Astrocyte (in vitro differentiated cells and primary cell): ENCODE measurements at regions not wholly inside any gene's neighbourhood (a gene's known extent, or its start where the extent isn't known, plus 50 kb on each side); places are given as distances from the start of the nearest gene placed in this dataset.

Experiments used
- CTCF ChIP-seq: IDR thresholded peaks from 2 replicates; pipeline ENCODE4 v1.5.1; 2011; ENCODE audit warnings: low read depth, mild to moderate bottlenecking, inconsistent platforms, low read length, moderate library complexity; ENCODE audit not compliant: insufficient read depth
- EZH2 ChIP-seq: IDR thresholded peaks from 2 replicates; pipeline ENCODE4 v1.6.1; 2012; ENCODE audit warnings: mild to moderate bottlenecking, low read length, inconsistent platforms; ENCODE audit not compliant: insufficient read depth

GRCh38 chr3:102608875-102609274 lies 174.1 kb downstream of the ZPLD1 start:
- TF ChIP-seq CTCF (no peak), EZH2 (no peak)
